ENCODE measurements at regions not wholly inside any gene's neighbourhood (a gene's known extent, or its start where the extent isn't known, plus 50 kb on each side); places are given as distances from the start of the nearest gene placed in this dataset.
A peak's percentile ranks its signal among the peaks of the same experiment; 100 is the strongest.
"Not testable (repeated sequence)": the region's sequence is repeated elsewhere in the genome, so short reads cannot be mapped to it uniquely, and the experiment has no call there.

DNA sequence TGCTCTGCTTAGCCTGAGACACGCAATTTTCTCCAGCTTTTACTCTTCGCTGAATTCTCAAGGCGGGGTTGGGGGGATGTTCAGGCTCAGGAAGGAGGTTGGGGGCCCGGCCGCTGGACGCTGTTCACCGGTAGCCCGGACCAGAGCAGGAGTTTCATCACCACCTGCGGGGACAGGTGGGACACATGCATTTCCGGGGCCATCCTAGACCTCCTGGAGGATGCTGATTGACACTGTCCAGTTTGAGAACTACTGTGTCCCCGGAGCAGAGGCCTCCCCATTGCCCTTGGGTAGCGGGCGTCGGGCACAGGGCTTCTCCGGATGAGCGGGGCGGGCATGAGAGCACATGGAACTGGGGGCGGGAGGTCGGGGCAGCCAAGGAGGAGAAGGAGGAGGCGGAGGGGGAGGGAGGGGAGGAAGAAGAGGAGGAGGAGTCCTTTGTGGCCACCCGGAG is 144.0 kb upstream of the GRK3 start:
- DNase-seq = no peak

DNA sequence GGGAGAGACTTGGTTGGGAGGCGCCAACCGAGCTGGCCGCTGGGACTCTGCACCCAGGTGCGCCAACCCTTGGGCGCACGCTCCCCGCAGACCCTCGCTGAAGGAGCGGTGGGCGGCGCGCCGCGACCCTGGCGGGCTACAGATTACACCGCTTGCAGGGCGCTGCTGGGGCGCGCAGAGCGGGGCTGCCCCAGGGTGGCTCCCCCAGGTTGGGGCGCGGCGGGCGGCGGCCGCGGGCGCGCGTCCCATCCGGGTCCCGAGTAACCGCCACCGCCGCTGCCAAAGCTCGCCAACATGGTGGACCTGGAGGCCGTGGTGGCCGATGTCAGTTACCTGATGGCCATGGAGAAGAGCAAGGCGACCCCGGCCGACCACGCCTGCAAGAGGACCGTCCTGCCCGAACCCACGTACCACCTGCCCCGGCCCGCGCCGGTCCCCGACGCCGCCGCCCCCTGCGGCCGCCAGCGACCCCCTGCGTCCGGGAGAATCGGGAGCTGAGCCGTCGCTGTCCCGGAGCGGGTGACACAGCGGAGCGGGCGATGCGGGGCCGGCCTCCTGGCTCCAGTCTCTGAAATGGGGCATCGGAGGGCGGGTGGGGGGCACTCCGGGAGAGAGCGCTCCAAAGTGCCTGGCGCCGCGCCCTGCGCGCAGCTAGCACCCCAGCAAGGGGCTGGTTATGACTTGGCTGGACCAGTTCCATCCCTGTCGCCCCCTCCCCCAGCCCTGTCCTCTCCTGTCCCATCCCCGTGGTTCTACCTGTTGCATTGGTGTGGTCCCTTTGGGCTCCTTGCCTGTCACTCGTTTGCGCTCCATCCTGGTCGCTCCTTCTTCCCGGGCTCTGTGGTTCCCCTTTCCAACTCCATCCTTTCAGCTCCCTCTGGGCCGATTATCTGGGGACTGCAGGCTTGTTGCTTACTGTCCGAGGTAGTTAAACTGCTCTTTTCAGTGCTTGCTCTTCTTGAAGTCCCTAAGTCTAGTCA is 143.3 kb upstream of the GRK3 start:
- no peak for DNase-seq

DNA sequence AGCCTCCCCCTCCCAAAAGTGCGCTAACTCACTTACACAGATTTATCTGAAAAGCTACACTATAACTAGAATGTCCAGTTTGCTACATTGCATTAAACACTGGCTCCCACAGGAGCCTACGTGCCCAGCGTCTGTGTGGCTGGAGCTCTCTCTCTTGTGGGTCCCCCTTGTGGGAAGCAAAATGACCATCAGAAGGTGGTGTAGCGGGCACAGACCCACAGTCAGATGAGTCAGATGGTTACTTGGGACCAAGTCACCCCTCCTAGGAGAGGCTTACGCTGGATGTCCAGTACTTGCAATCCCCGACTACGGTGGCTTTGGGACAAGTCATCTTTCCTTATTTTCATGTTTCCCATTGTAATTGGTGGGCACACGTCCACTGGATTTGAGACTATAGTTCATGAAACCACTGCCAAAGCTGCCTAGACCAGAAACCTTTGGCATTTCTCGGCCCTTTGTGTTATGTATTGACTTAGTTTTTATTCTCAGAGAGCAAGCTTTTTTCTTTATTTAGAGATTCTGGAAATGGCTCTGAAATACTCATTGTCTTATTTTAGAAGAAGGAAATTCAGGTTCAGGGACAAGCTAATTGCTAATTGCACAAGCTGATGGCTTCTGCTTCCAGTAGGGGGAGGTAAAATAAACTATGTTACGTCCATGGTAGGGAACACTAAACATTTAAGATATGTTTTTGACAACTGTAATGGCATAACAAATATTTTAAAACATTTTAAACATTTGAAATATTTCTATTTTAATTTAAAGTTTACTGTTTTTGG is 137.8 kb upstream of the GRK3 start:
- not testable (repeated sequence) for DNase-seq

DNA sequence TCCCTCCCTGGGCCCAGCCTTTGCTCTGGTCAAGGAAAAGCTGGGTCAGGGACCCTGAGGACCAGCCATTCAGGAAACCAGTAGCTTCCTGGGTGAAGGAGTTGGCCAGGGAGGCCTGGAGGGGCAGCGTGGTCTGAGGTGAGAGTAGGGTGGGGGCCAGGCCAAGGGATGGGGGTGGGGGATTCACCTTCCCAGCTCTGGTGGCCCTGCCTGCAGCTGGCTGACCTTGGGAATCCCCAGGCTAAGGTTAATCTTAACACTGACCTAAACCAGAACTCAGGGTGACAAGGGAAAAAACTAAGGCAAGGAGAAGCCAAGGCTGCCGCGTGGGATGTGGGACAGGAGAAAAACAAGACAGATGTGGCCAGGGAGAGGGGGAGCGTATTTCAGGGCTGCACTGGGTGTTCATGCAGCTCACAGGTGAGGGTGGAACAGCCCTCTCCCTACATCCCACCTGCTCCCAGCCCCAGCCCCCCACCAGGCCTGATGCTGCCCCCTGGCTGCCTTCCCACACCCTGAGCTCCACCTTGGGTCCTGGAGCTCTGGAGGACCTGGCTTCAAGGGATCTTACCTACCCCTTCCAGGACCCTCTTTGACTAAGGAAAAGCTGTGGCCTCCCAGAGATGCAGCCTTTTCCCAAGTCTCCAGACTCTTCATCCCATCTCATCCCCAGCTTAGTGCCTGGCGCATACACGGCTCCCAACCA is 132.7 kb upstream of the GRK3 start:
- not testable (repeated sequence) for DNase-seq

DNA sequence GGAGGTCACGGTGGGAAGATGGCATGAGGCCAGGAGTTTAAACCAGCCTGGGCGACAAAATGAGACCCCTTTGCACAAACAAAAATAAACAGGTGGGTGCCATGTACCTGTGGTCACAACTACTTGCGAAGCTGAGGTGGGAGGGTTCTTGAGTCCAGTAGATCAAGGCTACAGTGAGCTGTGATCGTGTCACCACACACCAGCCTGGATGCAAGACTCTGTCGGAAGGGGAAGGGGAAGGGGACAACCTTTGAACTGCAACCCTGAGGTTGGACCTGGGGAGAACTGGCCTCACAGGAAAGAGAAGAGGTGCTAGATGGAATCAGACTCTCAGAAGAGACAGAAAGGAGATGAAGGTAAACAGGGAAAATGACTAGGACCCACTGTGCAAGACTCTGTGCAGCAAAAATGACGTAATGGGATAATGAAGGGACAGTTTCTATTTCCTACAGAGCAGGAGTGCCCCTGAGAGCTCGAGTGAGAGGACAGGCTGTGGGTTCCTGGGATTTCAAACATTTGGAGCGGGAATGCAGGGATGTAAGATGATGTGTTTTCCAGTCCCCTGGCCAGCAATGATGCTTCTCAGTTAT is 131.0 kb upstream of the GRK3 start:
- DNase-seq = not testable (repeated sequence)

DNA sequence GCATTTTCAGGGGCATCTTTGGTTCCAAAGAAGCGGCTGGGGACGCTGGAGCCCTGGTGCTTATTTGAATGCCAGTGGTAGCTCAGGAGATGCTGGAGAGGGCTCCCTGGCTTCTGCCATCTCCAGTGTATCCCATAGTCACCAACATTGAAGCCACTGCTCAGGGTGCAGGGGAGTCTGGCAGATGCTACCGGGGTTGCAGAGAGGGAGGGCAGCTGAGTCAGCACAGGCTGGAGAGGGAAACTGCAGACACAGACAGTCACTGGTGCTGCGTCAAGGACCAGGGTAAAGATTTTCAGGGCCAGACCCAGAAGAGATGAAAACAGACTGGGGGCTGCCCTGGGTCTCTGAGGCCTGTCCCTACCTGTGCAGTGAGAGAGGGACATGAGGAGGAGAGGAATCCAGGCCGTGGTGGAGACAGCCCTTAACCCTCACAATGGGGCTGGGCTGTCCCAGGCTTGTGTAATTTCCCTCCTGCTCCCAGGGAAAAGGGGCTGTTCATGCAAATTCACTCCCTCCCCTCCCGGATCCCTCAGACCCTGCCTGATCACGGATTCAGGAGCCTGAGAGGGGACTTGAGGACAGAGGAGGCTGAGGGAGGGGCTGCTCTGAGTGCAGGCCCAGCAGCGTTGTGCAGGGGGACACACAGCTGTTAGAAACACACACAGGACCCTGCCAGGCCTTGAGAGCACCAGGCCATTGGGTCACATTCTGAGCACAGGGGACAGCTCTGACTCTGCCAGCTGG is 126.9 kb upstream of the GRK3 start:
- DNase-seq = no peak

DNA sequence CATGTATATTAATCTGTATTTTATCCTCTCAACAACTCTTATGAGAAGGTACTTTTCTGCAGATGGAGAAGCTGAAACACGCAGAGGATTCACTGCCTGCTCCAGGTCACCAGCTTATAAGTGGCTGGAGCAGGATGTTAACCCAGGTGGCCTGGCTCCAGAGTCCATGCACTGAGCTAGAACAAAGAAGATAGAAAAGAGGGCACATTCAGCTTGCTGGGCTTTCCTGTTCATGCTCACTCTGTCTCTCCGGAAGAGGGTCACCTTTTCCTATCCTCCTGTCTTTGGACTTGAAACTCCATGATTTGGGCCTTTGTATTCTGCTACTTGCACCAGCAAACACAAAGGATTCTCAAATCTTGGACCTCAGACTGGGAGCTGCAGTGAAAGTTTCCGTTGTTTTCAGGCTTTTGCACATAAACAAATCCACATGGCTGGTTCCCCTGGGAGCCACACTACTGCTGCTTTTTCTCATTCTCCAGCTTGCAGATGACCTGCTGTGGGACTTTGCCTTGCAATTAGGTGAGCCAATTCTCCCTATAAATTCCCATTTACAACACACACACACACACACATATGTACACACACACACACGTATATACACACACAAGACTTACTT is 117.3 kb upstream of the GRK3 start:
- no peak for DNase-seq

DNA sequence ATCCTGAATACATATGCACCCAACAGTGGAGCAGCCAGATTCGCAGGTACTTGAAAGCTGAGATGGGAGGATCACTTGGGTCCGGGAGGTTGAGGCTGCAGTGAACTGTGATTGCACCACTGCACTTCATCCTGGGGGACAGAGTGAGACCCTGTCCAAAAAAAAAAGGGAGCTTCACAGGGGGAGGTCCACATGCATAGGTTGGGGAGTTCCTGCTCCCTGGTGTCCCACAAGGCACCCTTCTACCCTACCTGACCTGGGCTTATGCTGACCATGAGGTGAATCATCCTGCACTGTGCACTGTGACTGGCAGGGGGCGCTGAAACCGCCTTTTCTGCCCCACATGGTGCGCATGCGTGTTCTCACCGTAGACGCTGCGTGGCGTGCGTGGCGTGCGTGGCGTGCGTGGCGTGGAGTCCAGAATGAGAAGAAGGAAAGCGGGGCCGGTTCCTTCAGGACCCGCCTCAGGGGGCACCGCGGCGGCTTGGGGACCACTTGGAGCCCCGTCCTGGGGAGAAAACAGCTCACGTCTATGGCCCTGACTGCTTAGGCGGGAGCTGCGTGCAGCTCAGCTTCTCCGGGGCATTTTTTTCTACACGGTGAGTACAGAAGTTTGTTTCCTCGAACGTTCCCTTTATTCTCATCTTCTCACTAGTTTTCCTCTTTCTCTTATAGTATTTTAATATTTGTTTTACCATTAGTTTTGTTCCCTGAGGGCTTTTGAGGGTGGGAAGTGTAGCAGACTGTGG is 116.6 kb upstream of the GRK3 start:
- DNase-seq = peak; percentile 77 to 93

DNA sequence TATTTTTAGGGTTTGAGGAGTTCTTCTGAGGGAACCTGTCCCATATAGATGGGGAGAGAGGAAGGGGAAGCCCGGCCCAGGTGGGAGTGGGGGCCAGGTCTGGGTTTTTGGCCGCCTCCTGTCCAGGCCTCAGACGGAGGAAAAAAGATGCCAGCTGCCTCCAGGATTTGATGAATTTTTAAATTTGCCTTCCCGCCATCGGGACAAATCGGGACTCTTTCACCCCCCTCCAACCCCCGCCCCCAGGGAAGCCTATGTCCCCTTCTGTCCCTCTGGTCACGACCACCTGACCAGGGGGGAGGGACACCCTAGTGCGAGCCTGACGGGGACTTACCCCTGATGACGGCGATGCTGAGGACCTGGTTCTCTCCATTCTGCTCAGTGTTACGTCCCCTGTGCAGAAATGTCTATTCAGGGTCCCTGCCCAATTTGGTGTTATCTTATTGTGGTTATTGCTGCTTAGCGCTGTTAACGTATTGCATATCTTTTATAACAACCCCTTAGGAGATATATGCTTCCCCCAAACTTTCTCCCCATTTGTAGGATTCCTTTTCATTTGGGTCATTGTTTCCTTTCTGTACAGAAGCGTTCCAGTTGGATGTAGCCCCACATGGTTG is 115.9 kb upstream of the GRK3 start:
- no peak for DNase-seq

DNA sequence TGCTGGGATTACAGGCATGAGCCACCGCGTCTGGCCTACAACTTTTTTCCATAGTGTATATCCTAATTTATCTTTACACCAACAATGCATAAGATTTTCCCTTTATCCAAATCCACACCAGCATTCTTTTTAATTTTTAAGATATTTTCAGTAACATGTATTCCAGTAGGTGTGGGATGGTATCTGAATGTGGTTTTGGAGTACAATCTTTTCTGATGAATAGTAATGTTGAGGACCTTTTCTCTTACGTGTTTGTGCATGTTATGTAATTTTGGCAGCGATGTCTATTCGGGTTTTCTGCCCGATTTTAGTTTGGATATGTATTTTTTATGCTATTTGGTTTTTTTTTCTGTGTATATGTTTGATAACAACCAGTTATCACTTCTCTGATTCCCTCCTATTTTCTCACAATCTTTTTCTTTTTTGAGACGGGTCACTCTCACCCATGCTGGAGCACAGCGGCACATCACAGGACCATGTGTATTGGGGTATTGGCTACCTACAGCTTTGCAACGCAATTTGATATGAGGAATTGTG is 114.6 kb upstream of the GRK3 start:
- no peak for DNase-seq

DNA sequence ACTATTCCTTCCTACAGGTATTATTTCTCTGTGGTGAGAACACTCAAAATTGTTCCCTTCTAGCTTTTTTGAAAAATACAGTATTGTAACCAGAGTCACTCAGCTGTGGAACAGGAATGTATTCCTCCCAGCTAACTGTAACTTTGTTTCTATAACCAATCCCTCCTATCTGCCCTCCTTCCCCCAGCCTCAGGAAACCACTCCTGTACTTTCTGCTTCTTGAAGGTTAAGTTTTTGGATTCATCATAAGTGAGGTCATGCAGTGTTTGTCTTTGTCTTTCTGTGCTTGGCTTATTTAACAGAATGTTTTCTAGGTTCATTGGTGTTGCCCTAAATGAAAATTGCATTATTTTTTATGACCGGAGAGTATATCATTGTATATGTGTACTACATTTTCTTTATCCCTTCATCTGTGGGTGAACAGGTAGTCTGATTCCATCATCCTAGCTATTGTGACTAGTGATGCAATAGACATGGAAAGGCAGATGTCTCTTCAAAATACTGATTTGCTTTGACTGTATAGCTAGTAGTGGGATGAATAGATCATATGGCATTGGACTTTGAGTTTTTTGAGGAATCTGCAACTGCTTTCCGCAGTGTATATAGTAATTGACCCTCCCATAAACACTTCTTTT is 112.9 kb upstream of the GRK3 start:
- no peak for DNase-seq

DNA sequence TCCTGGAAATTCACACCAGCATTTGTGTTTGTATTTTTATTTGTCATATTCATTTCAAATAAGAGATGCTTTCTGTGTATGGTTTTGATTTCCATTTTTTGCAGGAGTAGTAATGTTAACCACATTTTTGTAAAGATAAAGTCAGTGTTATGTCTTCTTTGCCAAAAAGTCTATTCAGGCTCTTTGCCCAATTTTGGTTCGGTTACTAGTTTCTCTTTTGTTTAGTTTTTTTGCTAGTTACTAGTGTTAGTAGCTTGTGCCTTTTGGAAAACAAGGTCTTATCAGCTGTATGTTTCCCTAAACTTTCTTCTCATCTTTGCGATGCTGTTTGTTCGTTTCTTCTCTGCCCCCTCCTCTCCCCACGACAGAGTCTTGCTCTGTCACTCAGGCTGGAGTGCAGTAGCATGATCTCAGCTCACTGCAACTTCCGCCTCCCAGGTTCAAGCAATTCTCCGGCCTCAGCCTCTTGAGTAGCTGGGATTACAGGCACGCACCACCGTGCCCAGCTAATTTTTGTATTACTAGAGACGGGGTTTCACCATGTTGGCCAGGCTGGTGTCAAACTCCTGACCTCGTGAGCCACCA is 112.3 kb upstream of the GRK3 start:
- no peak for DNase-seq

DNA sequence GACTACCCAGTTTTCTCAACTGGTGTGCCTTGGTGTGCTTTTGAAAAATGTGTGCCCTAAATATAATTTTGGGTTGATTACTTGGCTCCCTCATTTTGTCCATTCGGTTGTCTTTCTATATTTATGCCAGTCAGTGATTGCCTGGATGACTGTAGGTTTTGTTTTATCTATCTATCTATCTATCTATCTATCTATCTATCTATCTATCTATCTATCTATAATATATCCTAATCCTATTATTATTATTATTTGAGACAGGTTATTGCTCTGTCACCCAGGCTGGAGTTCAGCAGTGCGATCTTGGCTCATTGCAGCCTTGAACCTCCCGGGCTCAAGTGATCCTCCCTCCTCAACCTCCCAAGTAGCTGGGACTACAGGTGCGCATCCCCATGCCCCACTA is 111.4 kb upstream of the GRK3 start:
- DNase-seq = no peak

DNA sequence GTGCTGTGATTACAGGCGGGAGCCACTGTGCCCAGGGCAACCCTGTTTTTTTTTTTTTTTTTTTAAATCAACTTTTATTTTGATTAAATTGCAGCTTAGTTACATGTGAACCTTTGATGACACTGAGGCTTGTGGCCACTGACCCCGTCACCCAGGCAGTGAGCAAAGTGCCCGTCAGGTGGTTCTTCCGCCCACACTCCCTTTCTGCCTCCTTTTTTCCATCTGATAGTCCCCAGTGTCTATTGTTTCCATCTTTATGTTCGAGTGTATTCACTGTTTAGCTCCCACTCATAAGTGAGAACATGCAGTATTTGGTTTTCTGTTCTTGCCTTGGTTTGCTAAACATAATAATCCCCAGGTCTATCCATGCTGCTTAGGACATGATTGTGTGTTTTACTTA is 110.9 kb upstream of the GRK3 start:
- no peak for DNase-seq

DNA sequence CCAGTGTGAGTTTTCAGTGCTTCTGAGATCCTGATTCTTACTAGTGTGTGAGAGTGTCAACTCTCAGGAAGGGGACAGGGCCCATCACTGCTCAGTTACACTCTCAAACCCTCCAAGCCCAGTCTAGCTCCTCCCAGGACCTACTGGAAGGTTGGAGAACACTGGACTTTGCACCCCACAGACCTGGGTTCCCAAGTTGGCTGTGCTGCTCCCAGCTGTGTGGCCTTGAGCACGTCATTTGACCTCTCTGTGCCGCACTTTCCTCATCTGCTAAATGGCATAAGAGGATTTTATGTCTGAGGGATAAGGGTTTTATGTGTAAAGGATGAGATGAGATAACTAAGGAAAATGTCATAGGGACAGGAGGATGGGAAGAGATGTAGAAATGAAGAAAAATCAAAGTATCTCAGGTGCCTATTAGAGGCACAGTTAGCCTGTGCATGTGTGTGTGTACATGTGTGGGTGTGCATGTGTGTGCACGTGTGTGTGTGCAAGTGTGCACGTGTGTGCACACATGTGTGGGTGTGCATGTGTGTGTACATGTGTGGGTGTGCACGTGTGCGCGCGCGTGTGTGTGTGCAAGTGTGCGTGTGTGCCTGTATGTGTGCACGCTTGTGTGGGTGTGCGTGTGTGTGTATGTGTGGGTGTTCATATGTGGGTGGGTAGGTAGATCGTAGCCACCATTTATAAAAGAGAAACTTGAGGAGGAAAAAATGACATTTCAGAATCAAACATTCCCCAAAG is 108.0 kb upstream of the GRK3 start:
- not testable (repeated sequence) for DNase-seq

DNA sequence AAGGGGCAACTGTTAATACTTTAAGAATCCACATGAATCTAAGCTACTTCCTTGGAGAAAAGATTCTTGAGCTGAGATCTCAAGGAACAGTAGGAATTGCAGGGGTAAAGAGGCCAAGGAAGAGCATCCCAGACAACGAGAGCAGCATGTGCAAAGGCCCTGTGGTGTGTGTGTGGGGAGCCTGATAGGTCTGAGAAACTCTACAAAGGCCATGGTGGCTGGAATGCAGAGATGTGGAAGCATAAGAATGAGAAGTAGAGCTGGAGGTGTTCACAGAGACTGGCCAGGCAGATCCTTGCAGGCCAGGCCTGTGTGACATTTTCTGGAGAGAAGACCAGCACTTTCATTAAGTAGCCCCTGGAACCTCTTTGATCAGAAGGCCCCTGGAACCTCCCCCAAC is 105.8 kb upstream of the GRK3 start:
- not testable (repeated sequence) for DNase-seq

DNA sequence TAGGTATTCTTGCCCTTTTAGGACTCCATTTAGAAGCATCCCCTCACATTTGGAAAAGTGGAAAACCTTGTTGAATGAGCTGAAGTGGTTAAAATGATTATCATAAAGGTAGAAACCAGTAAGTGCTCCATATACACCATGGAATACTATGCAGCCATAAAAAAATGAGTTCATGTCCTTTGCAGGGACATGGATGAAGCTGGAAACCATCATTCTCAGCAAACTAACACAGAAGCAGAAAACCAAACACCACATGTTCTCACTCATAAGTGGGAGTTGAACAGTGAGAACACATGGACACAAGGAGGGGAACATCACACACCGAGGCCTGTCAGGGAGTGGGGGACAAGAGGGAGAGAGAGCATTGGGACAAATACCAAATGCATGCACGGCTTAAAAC is 103.8 kb upstream of the GRK3 start:
- DNase-seq = not testable (repeated sequence)

DNA sequence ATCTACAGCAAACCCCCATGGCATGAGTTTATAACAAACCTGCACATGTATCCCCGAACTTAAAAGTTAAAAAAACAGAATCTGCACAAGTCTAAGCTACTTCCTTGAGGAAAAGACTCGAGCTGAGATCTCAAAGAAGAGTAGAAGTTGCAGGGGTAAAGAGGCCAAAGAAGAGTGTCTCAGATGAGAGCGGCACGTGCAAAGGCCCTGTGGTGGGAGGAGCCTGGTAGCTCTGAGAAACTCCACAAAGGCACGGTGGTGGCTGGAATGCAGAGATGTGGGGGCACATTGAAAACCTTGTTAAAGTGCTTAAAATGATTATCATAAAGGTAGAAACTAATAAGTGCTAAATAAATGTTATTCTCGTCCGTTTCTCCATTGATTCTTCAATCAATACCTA is 103.2 kb upstream of the GRK3 start:
- no peak for DNase-seq
